H1 (cell line): ENCODE measurements at regions not wholly inside any gene's neighbourhood (a gene's known extent, or its start where the extent isn't known, plus 50 kb on each side); places are given as distances from the start of the nearest gene placed in this dataset.

Experiments
- CTCF ChIA-PET: fragments of 300-600 bp; sonication (Branson Sonifier 250); formaldehyde crosslinking; loops from one replicate; lab custom pipeline; 2021; ENCODE audit not compliant: partially characterized antibody; lab: Charles Lee
- POLR2A ChIA-PET: fragments of 300-600 bp; sonication (Branson Sonifier 250); formaldehyde crosslinking; loops from one replicate; lab custom pipeline; 2021; ENCODE audit warnings: inconsistent platforms; ENCODE audit not compliant: partially characterized antibody; lab: Charles Lee
- DNase-seq, 2 experiments: peaks; one replicate each; pipeline versions ENCODE4 v3.0.0 to v3.0.0-alpha.2; 2010 to 2022; ENCODE audit warnings: low spot score in 2 of 2, low read depth in 1 of 2, mixed read lengths in 1 of 2
- FAIRE-seq: peaks from 2 replicates; lab custom pipeline; 2011; peaks lifted over from hg19 to GRCh38; lab: Jason Lieb, UNC
- H2AFZ ChIP-seq: 2 replicates; pipeline ENCODE4 v1.8.1; 2012; ENCODE audit warnings: low read length, inconsistent platforms
- H2AK5ac ChIP-seq: 2 replicates; pipeline ENCODE4 v1.6.1; 2013; ENCODE audit warnings: low read depth, low read length
- H2BK120ac ChIP-seq: replicated peaks from 2 replicates; pipeline ENCODE3; 2013; ENCODE audit warnings: low read depth, low read length, inconsistent platforms
- H2BK12ac ChIP-seq: 2 replicates; pipeline ENCODE4 v1.6.1; 2013; ENCODE audit warnings: low read depth, low read length
- H2BK15ac ChIP-seq: 2 replicates; pipeline ENCODE4 v1.6.1; 2013; ENCODE audit warnings: low read length
- H2BK20ac ChIP-seq: 2 replicates; pipeline ENCODE4 v1.6.1; 2013; ENCODE audit warnings: low read length
- H2BK5ac ChIP-seq: 2 replicates; pipeline ENCODE4 v1.6.1; 2013; ENCODE audit warnings: low read depth, low read length
- H3K14ac ChIP-seq: 2 replicates; pipeline ENCODE4 v1.6.1; 2013; ENCODE audit warnings: inconsistent platforms; ENCODE audit not compliant: insufficient read length
- H3K18ac ChIP-seq: 2 replicates; pipeline ENCODE4 v1.6.1; 2013; ENCODE audit warnings: low read length; ENCODE audit errors: extremely low read depth
- H3K23ac ChIP-seq: 2 replicates; pipeline ENCODE4 v1.6.1; 2013; ENCODE audit warnings: inconsistent platforms; ENCODE audit not compliant: insufficient read length
- H3K23me2 ChIP-seq: 2 replicates; pipeline ENCODE4 v1.6.1; 2013; ENCODE audit warnings: low read depth, low read length
- H3K27ac ChIP-seq: 2 replicates; pipeline ENCODE4 v1.6.1; 2011; ENCODE audit warnings: low read depth, low read length, inconsistent platforms
- H3K27me3 ChIP-seq, 4 experiments: replicated peaks in 1 of 4; 1 replicate in 1 of 4; 2 replicates in 3 of 4; pipeline versions ENCODE4 v1.6.1 to v1.8.1; 2011 to 2013; ENCODE audit warnings: low read length in 3 of 4, mild to moderate bottlenecking in 3 of 4, inconsistent platforms in 2 of 4, mixed read lengths in 2 of 4, moderate library complexity in 1 of 4; ENCODE audit not compliant: control insufficient read depth in 3 of 4, insufficient read depth in 3 of 4; ENCODE audit errors: extremely low read depth in 1 of 4
- H3K36me3 ChIP-seq, 4 experiments: 2 replicates each; pipeline versions ENCODE4 v1.6.1 to v1.8.1; 2011 to 2013; ENCODE audit warnings: mild to moderate bottlenecking in 4 of 4, low read length in 3 of 4, moderate library complexity in 2 of 4, control low read depth in 1 of 4, inconsistent platforms in 1 of 4; ENCODE audit not compliant: insufficient read depth in 4 of 4, control insufficient read depth in 2 of 4
- H3K4ac ChIP-seq: replicated peaks from 2 replicates; pipeline ENCODE3; 2013; ENCODE audit warnings: low read length, low read depth, mixed read lengths, inconsistent platforms; ENCODE audit not compliant: insufficient read length
- H3K4me1 ChIP-seq, 4 experiments: replicated peaks in 1 of 4; 1 replicate in 1 of 4; 2 replicates in 3 of 4; pipeline versions ENCODE4 v1.6.1 to v1.8.1; 2011 to 2013; ENCODE audit warnings: low read length in 3 of 4, inconsistent platforms in 2 of 4, mixed read lengths in 1 of 4; ENCODE audit not compliant: insufficient read depth in 4 of 4, control insufficient read depth in 3 of 4
- H3K4me2 ChIP-seq, 2 experiments: 2 replicates each; pipeline versions ENCODE4 v1.6.1 to v1.8.1; 2011 to 2013; ENCODE audit warnings: low read depth in 2 of 2, low read length in 2 of 2, control low read depth in 1 of 2, inconsistent platforms in 1 of 2, mild to moderate bottlenecking in 1 of 2; ENCODE audit not compliant: insufficient read depth in 1 of 2
- H3K4me3 ChIP-seq, 4 experiments: fragments of 200-600, 300-600 bp in 1 of 4; sonication (generic), shearing (Covaris generic), sonication (Bioruptor Twin) in 1 of 4; 2 replicates each; pipeline versions ENCODE4 v1.5.1 to v1.8.1; 2011 to 2016; ENCODE audit warnings: low read length in 4 of 4, low read depth in 3 of 4, control low read depth in 2 of 4, inconsistent platforms in 2 of 4, mild to moderate bottlenecking in 2 of 4, mixed read lengths in 1 of 4, moderate library complexity in 1 of 4; ENCODE audit not compliant: insufficient read depth in 2 of 4; ENCODE audit errors: extremely low read depth in 1 of 4
- H3K56ac ChIP-seq: replicated peaks from 2 replicates; pipeline ENCODE3; 2013; ENCODE audit warnings: low read depth, mild to moderate bottlenecking, mixed read lengths, low read length, inconsistent platforms; ENCODE audit not compliant: insufficient read length
- H3K79me1 ChIP-seq: 2 replicates; pipeline ENCODE4 v1.6.1; 2013; ENCODE audit warnings: low read depth, low read length, control low read depth
- H3K79me2 ChIP-seq, 2 experiments: 2 replicates each; pipeline versions ENCODE4 v1.6.1 to v1.8.1; 2012 to 2013; ENCODE audit warnings: low read length in 2 of 2, mild to moderate bottlenecking in 2 of 2, inconsistent platforms in 1 of 2; ENCODE audit not compliant: insufficient read depth in 2 of 2, control insufficient read depth in 1 of 2
- H3K9ac ChIP-seq, 4 experiments: replicated peaks in 1 of 4; 1 replicate in 1 of 4; 2 replicates in 3 of 4; pipeline versions ENCODE4 v1.6.1 to v1.8.1; 2011 to 2013; ENCODE audit warnings: low read depth in 3 of 4, low read length in 3 of 4, control low read depth in 2 of 4, mild to moderate bottlenecking in 2 of 4, moderate library complexity in 2 of 4, inconsistent platforms in 1 of 4; ENCODE audit errors: extremely low read depth in 1 of 4
- H3K9me3 ChIP-seq, 2 experiments: 2 replicates each; pipeline versions ENCODE4 v1.6.1 to v1.8.1; 2012 to 2013; ENCODE audit warnings: mild to moderate bottlenecking in 2 of 2, moderate library complexity in 2 of 2, control low read depth in 1 of 2, inconsistent platforms in 1 of 2, low read depth in 1 of 2, low read length in 1 of 2, mixed read lengths in 1 of 2; ENCODE audit not compliant: insufficient read depth in 2 of 2
- H4K20me1 ChIP-seq, 2 experiments: replicated peaks in 1 of 2; 2 replicates each; pipeline versions ENCODE3 to v1.8.1; 2011 to 2013; ENCODE audit warnings: inconsistent platforms in 2 of 2, low read length in 2 of 2, mild to moderate bottlenecking in 1 of 2; ENCODE audit not compliant: insufficient read depth in 2 of 2, control insufficient read depth in 1 of 2
- H4K5ac ChIP-seq: 2 replicates; pipeline ENCODE4 v1.6.1; 2013; ENCODE audit warnings: low read length, low read depth, mixed read lengths, inconsistent platforms; ENCODE audit not compliant: insufficient read length
- H4K8ac ChIP-seq: 2 replicates; pipeline ENCODE4 v1.8.0; 2013; ENCODE audit warnings: mild to moderate bottlenecking, moderate library complexity, low read length, inconsistent platforms; ENCODE audit not compliant: insufficient read depth; ENCODE audit errors: extremely low read depth
- H4K91ac ChIP-seq: replicated peaks from 2 replicates; pipeline ENCODE3; 2013; ENCODE audit warnings: low read length, mixed read lengths, inconsistent platforms; ENCODE audit not compliant: insufficient read length
- CBX8 ChIP-seq: fragments of 300-800, 300-1000 bp; sonication (generic); IDR thresholded peaks from 2 replicates; pipeline ENCODE4 v1.7.1; 2016; ENCODE audit warnings: low read depth, low read length, borderline replicate concordance
- CHD1 ChIP-seq: IDR thresholded peaks from 2 replicates; pipeline ENCODE4 v1.6.1; 2012; ENCODE audit warnings: low read depth, low read length, improper control_type of control experiment
- CREB1 ChIP-seq: IDR thresholded peaks from 2 replicates; pipeline ENCODE4 v1.6.1; 2012; ENCODE audit warnings: inconsistent platforms
- EZH2 ChIP-seq: fragments of 200-600 bp; sonication (generic); IDR thresholded peaks from 2 replicates; pipeline ENCODE4 v1.7.1; 2012; ENCODE audit warnings: low read depth, mild to moderate bottlenecking, moderate library complexity, low read length, inconsistent platforms; ENCODE audit not compliant: severe bottlenecking
- GABPA ChIP-seq: IDR thresholded peaks from 2 replicates; pipeline ENCODE4 v1.6.1; 2011; ENCODE audit warnings: mild to moderate bottlenecking, low read length, moderate library complexity, borderline replicate concordance; ENCODE audit not compliant: insufficient read depth
- KDM1A ChIP-seq: fragments of 200-600, 300-600 bp; sonication (generic); IDR thresholded peaks from 2 replicates; pipeline ENCODE4 v1.7.1; 2016; ENCODE audit warnings: mild to moderate bottlenecking, low read length, borderline replicate concordance
- RFX5 ChIP-seq: IDR thresholded peaks from 2 replicates; pipeline ENCODE4 v1.6.1; 2011; ENCODE audit warnings: low read depth, low read length, improper control_type of control experiment, borderline replicate concordance
- WGBS, 2 experiments: shearing (Covaris generic) in 1 of 2; methylation state at CpG; one replicate each; pipeline versions ENCODE4 v1.1.6 to v1.1.7; 2013 to 2015; ENCODE audit warnings: low lambda C conversion rate in 2 of 2, mixed read lengths in 2 of 2, inconsistent platforms in 1 of 2, low coverage in 1 of 2, missing lambda C conversion rate in 1 of 2; ENCODE audit not compliant: insufficient replicate concordance in 2 of 2, insufficient coverage in 1 of 2, insufficient read length in 1 of 2; ENCODE audit errors: extremely low coverage in 1 of 2, missing lambda C conversion rate in 1 of 2; 5-methylcytosine and 5-hydroxymethylcytosine counted together
- TF ChIP-seq, protein P1 (sequence below): IDR thresholded peaks from 2 replicates; pipeline ENCODE4 v1.6.1; 2011; ENCODE audit warnings: low read depth, mild to moderate bottlenecking, low read length; ENCODE audit not compliant: insufficient read depth

DNA sequence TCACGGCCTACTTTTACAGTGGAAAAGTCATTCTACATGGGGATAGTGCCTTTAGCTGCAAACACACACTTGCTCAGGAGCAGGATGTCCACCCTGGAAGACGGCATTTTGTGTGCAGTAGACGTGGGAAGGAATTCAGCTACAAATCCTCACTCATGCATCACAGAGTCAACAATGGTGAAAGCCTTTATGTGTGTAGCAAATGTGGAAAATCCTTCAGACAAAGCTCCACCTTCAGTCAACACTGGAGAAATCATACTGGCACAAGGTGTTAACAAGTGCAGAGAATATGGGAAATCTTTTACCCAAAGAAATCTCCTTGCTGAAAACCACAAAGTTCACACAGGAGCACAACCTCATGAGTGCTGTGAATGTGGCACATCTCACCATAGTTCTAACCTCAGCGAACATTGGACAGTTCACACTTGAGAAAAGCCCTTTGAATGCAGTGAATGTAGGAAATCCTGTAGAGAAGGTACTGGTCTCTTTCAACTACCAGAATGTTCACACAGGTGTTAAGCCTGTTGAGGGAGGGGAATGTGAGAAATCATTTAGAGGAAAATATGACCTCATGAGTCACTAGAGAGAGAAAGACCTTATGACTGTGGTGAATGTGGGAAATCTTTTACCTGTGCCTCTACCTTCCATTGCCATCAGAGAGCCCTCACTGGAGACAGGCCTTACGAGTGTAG is 101.8 kb downstream of the PTGS2 start:
- Histone ChIP-seq H2BK20ac (no peak overlapping the region), H2BK5ac (no peak overlapping the region), H4K8ac (no peak overlapping the region), H3K9ac (no peak overlapping the region), H3K4me3 (no peak overlapping the region), H3K27ac (no peak overlapping the region), H3K9me3 (peaks cover 2 to 6% of the 10 kb centered on the region in 2 experiments; a peak in 1 of 4 replicates), H3K14ac (no peak overlapping the region), H2BK120ac (no peak overlapping the region), H2BK12ac (no peak overlapping the region), H4K5ac (no peak overlapping the region), H3K79me2 (no peaks in the 10 kb centered on the region), H3K23ac (no peak overlapping the region), H2BK15ac (no peak overlapping the region), H3K4me2 (no peak overlapping the region), H3K79me1 (no peaks in the 10 kb centered on the region), H3K23me2 (no peaks in the 10 kb centered on the region), H3K4ac (no peak overlapping the region), H4K20me1 (no peaks in the 10 kb centered on the region), H4K91ac (no peak overlapping the region), H2AK5ac (no peak overlapping the region), H3K4me1 (no peaks in the 10 kb centered on the region), H3K27me3 (no peaks in the 10 kb centered on the region), H3K36me3 (no peaks in the 10 kb centered on the region), H2AFZ (no peak overlapping the region), H3K18ac (no peak overlapping the region), H3K56ac (no peak overlapping the region)
- WGBS, 2 experiments, result 73% methylated on average over 5 of the region's 5 CpGs; no CpG with 5 or more reads in 1 of the 2 experiments
- POLR2A ChIA-PET, result no interaction called here
- CTCF ChIA-PET, result interaction anchor here (2.0 kb wide), 1 partner anchor 8 kb away, joined by 4 read pairs; no protein-coding TSS in a partner anchor
- DNase-seq, result no peak
- no peak for FAIRE-seq
- TF ChIP-seq RFX5, result no peak
- TF ChIP-seq KDM1A, result no peak
- TF ChIP-seq GABPA, result no peak
- TF ChIP-seq EZH2, result no peak
- TF ChIP-seq CREB1, result no peak
- TF ChIP-seq, protein P1, sequence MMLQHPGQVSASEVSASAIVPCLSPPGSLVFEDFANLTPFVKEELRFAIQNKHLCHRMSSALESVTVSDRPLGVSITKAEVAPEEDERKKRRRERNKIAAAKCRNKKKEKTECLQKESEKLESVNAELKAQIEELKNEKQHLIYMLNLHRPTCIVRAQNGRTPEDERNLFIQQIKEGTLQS, result no peak
- no peak for TF ChIP-seq CHD1
- no peak for TF ChIP-seq CBX8
